Mesodermal cell (in vitro differentiated cells): ENCODE measurements at regions not wholly inside any gene's neighbourhood (a gene's known extent, or its start where the extent isn't known, plus 50 kb on each side); places are given as distances from the start of the nearest gene placed in this dataset.

Experiments used
- H3K27ac ChIP-seq: 2 replicates; pipeline ENCODE4 v1.7.0; 2013; ENCODE audit warnings: mild to moderate bottlenecking, low read depth, low read length, moderate library complexity; ENCODE audit not compliant: severe bottlenecking
- H3K36me3 ChIP-seq: 2 replicates; pipeline ENCODE4 v1.7.1; 2013; ENCODE audit warnings: mild to moderate bottlenecking, low read length, moderate library complexity; ENCODE audit not compliant: control insufficient read depth, insufficient read depth
- H3K4me1 ChIP-seq: one replicate; pipeline ENCODE4 v1.7.1; 2013; ENCODE audit warnings: mild to moderate bottlenecking, low read length; ENCODE audit not compliant: insufficient read depth, control insufficient read depth, poor library complexity, severe bottlenecking
- H3K4me3 ChIP-seq: 2 replicates; pipeline ENCODE4 v1.7.0; 2013; ENCODE audit warnings: low read length, control low read depth, mild to moderate bottlenecking; ENCODE audit not compliant: insufficient read depth, poor library complexity, severe bottlenecking; ENCODE audit errors: extremely low read depth
- H3K9me3 ChIP-seq: 2 replicates; pipeline ENCODE4 v1.7.1; 2013; ENCODE audit warnings: mild to moderate bottlenecking, low read length, moderate library complexity; ENCODE audit not compliant: control insufficient read depth
- WGBS, 2 experiments: methylation state at CpG; one replicate each; pipeline ENCODE4 v1.1.5; 2013; ENCODE audit warnings: missing lambda C conversion rate in 2 of 2; ENCODE audit not compliant: insufficient coverage in 2 of 2; 5-methylcytosine and 5-hydroxymethylcytosine counted together

DNA sequence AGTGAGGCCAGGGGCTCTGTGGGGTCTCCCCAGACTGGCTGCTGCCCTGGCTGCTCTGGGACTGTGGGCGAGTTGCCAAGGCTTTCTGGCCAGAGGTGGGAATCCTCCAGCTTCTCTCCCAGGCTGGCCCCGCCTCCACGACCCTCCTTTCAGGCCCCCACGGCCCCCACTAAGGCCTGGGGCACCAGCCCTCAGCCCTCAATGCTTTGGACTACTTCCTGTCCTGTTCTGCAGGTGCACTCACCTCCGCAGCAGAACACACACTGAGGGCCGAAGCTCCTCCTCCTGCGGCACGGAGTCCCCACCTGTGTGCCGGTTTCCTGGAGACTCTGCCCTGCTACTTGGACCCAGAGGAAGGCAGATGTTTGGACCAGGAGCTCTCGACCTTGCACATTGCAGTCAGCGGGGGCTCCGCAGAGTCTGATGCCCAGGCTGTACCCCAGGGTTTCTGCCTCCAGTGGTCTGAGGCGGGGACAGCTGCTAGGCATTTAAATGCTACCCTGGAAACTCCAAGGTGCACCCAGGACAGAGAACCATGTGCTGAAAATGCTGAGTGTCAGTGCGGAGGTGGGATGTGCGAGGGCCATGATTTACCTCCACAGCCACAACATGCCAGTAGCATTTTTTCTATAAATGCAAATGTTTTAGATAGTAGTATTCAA lies 223.8 kb downstream of the IRF8 start:
- 71 to 75% methylated on average over 12 of the region's 15 CpGs for WGBS, 2 experiments
- Histone ChIP-seq H3K27ac (no peak overlapping the region), H3K9me3 (no peaks in the 10 kb centered on the region), H3K4me1 (peaks cover 2% of the 10 kb centered on the region), H3K4me3 (no peak overlapping the region), H3K36me3 (no peaks in the 10 kb centered on the region)

DNA sequence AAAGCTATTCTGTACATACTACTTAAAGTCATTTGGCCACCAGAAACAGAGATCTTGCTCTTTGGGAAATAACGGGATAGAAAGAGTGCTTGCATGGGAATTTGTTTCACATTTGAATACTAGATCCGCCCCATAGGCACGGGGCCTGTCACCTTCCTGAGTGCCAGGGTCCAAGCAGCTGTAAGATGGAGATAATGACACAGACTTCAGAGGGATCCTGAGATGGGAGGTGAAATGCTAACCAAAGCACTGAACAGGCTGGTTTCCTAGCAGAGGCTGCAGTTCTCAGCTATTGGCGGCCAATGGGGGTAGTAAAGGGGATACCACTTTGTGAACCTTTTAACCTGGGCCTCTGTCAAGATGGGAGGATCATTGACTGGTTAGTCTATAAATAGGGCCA lies 225.4 kb downstream of the IRF8 start:
- H3K4me1 ChIP-seq: no peaks in the 10 kb centered on the region
- WGBS, 2 experiments: 85 to 89% methylated on average over 3 to 4 of the region's 4 CpGs
- H3K36me3 ChIP-seq: no peaks in the 10 kb centered on the region
- no peak overlapping the region for H3K27ac ChIP-seq
- H3K4me3 ChIP-seq: no peak overlapping the region
- H3K9me3 ChIP-seq: no peaks in the 10 kb centered on the region

DNA sequence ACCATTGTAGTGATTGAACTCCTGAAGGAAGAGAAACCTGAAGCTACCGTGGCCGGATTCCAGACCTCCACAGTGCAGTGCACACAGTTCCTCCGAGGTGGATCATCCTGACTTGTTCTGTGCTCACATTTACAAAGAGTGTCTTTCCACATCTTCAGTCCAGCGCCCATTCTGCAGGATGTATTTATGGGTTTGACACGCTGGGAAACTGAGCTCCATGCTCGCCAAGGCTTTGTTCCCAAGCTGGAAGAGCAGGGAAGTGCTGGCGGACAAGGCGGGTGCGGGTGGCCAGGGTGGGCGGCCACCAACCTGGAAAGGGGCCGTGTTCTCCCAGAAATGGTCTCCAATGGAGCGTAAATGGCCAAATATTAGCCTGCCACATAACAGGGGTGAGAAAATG lies 227.9 kb downstream of the IRF8 start:
- no peaks in the 10 kb centered on the region for H3K36me3 ChIP-seq
- no peak overlapping the region for H3K4me3 ChIP-seq
- no peak overlapping the region for H3K27ac ChIP-seq
- H3K9me3 ChIP-seq: no peaks in the 10 kb centered on the region
- H3K4me1 ChIP-seq: no peaks in the 10 kb centered on the region
- WGBS, 2 experiments: 97% methylated on average over 10 to 11 of the region's 12 CpGs

DNA sequence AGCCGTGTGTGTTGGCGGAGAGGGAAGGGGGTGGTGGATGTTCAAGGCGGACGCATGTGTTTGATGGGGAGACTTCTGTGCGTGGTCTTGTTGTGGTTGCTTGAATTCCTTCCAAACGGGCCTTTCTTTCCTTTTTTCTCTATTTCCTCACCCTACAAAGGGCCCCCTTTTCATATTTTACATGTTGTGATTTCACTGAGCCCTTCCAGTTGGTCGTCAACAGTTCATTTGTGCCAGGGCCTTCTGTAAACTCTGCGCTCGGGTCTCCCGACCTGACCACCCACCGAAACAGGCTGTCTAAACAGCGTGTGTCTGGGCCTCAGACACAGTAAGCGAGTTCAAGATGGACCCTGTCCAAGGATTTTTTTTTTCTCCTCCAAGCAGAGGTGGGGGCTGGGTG lies 228.4 kb downstream of the IRF8 start:
- Histone ChIP-seq H3K4me1 (no peaks in the 10 kb centered on the region), H3K9me3 (no peaks in the 10 kb centered on the region), H3K4me3 (no peak overlapping the region), H3K36me3 (no peaks in the 10 kb centered on the region), H3K27ac (no peak overlapping the region)
- WGBS, 2 experiments: 86 to 97% methylated on average over 6 to 8 of the region's 13 CpGs

DNA sequence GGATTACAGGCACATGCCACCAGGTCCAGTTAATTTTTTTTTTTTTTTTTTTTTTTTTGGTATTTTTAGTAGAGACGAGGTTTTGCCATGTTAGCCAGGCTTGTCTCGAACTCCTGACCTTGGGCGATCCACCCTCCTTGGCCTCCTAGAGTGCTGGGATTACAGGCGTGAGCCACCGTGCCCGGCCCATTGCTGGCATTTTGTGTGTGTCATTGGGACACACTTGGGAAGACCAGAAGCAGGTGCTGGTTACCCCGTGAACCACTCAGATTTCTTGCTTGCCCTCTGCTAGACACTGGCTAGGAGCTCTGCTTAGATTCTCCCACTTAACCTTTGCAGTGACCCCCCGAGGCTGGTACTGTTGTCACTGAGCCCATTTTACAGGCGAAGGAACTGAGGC lies 229.3 kb downstream of the IRF8 start:
- no peaks in the 10 kb centered on the region for H3K9me3 ChIP-seq
- no peaks in the 10 kb centered on the region for H3K36me3 ChIP-seq
- 94 to 100% methylated on average over 3 to 9 of the region's 9 CpGs for WGBS, 2 experiments
- H3K4me3 ChIP-seq: no peak overlapping the region
- H3K4me1 ChIP-seq: peaks cover under 1% of the 10 kb centered on the region
- H3K27ac ChIP-seq: no peak overlapping the region

DNA sequence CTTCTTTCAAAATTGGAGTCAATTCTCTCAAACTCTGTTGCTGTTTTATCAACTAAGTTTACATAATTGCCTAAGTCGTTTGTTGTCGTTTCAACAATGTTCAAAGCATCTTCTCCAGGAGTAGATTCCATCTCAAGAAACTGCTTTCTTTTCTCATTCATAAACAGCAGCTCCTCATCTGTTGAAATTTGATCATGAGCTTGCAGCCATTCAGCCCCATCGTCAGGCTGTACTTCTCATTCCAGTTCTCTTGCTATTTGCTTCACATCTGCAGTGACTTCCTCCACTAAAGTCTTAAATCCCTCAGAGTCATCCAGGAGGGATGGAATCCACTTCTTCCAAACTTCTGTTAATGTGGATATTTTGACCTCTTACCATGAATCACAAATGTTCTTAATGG lies 230.6 kb downstream of the IRF8 start:
- Histone ChIP-seq H3K4me1 (peaks cover 5% of the 10 kb centered on the region), H3K4me3 (no peak overlapping the region), H3K36me3 (no peaks in the 10 kb centered on the region), H3K9me3 (no peaks in the 10 kb centered on the region), H3K27ac (no peak overlapping the region)
- 79 to 83% methylated on average over 2 to 3 of the region's 3 CpGs for WGBS, 2 experiments

DNA sequence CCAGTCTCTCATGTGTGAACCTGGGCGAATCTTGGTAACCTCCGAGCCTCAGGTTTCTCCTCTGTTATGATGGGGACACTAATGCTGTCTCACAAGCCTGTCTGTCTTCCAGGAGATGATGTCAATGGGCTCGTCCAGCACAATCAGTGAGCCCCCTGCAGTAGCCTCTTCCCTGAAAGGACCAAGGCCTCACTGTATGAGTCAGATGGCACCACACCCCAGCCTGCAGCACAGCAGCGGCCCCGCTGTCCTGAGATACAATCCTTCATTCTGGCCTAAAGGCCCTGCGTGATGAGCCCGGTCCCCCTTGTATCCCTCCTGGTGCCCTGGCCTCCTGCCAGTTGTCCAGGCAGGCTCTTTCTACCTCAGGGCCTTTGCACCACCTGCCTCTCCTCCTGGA lies 234.4 kb downstream of the IRF8 start:
- Histone ChIP-seq H3K27ac (no peak overlapping the region), H3K36me3 (no peaks in the 10 kb centered on the region)
- 94 to 95% methylated on average over 7 of the region's 7 CpGs for WGBS, 2 experiments

DNA sequence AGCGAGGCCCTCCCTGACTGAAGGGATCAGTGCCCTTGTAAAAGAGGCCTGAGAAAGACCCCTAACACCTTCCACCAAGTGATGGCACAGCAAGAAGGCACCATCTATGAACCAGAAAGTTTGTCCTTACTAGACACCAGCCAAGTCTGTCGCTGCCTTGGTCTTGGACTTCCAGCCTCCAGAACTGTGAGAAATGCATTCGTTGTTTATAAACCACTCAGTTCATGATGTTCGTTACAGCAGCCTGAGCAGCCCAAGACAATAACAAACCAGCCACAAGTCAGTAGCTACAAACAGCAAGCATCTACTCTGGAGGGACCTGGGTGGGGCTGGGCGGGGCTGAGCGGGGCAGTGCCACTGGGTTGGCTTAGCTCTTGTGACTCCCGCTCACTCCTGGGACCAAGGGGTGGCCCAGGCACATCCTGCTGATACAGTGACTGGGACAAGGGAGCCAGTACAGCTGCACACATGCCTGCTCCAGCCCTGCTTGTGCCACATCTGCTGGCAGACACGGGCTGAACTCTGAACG lies 234.9 kb downstream of the IRF8 start:
- peaks cover 11% of the 10 kb centered on the region for H3K4me1 ChIP-seq
- H3K27ac ChIP-seq: no peak overlapping the region
- 88 to 89% methylated on average over 7 to 9 of the region's 9 CpGs for WGBS, 2 experiments
- peaks cover 7% of the 10 kb centered on the region for H3K9me3 ChIP-seq
- no peak overlapping the region for H3K4me3 ChIP-seq
- H3K36me3 ChIP-seq: no peaks in the 10 kb centered on the region

More for the DNA sequence above, 234.4 kb downstream of the IRF8 start:
- Histone ChIP-seq H3K9me3 (peaks cover 7% of the 10 kb centered on the region), H3K4me3 (no peak overlapping the region), H3K4me1 (peaks cover 11% of the 10 kb centered on the region)

DNA sequence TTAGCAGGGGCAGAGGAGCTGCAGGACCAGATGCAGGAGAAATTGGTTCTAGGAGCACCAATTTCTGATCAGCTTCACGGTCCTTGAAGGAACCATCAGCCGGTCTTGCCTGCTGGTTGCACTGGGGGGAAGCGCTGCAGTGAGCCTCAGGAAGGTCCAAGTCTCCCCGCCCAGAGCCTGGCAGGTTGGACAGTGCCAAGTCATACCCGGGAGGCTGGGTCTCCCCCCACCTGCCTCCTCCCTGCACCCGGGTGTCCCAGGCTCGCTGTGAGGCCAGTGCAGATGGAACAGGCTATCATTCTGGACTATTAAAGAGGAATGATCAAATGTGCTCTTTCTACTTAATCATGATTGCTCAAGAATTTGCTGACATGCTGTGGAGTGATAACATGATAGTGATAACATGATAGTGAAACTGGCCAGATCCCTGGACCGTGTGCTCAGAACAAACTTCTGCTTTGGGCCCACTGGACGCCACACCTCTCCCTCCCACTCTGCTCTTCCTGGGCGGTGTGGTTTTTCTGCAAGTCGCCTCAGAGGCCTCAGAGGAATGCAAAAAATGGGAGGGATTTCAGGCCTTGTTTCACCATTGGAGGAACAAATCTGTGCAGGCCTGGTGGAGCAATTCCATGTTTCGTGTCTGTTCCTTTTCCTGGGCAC lies 236.0 kb downstream of the IRF8 start:
- H3K36me3 ChIP-seq: no peaks in the 10 kb centered on the region
- H3K4me1 ChIP-seq: peaks cover 11% of the 10 kb centered on the region
- no peak overlapping the region for H3K4me3 ChIP-seq
- no peak overlapping the region for H3K27ac ChIP-seq
- peaks cover 7% of the 10 kb centered on the region for H3K9me3 ChIP-seq
- WGBS, 2 experiments: 94% methylated on average over 8 to 10 of the region's 12 CpGs

DNA sequence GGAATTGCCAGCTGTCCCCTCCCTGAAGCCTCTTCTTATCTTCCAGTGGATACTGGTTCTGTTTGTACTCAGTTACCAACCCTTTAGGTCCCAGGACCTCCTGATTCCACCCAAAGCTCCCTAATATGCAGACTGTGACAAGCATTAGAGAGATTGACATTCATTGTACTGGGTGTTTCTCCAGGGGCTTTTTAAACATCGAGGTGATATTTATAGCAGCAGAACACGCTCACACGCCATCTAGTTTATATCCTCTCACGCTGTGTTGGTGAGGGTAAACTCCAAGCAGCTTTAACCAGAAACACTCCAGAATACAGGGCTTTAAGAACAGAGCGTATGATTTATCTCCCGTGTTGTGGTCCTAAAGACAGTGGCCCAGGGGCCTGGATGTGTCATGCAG lies 238.4 kb downstream of the IRF8 start:
- Histone ChIP-seq H3K4me3 (no peak overlapping the region), H3K9me3 (peaks cover 7% of the 10 kb centered on the region), H3K27ac (no peak overlapping the region), H3K36me3 (no peaks in the 10 kb centered on the region), H3K4me1 (peaks cover 11% of the 10 kb centered on the region)
- WGBS, 2 experiments: 95 to 96% methylated on average over 5 to 6 of the region's 6 CpGs
